Ishikawa (cell line): ENCODE measurements at regions not wholly inside any gene's neighbourhood (a gene's known extent, or its start where the extent isn't known, plus 50 kb on each side); places are given as distances from the start of the nearest gene placed in this dataset.

ENCODE experiments used
- CEBPB ChIP-seq: IDR thresholded peaks from 2 replicates; pipeline ENCODE4 v1.6.1; 2012
- CREB1 ChIP-seq: IDR thresholded peaks from 2 replicates; pipeline ENCODE4 v1.6.1; 2012; ENCODE audit warnings: low read depth
- EGR1 ChIP-seq: IDR thresholded peaks from 2 replicates; pipeline ENCODE4 v1.6.1; 2012
- EP300 ChIP-seq: IDR thresholded peaks from 2 replicates; pipeline ENCODE4 v1.6.1; 2012; ENCODE audit warnings: borderline replicate concordance
- FOXM1 ChIP-seq: IDR thresholded peaks from 2 replicates; pipeline ENCODE4 v1.6.1; 2012; ENCODE audit warnings: low read depth, borderline replicate concordance
- MAX ChIP-seq: IDR thresholded peaks from 2 replicates; pipeline ENCODE4 v1.6.1; 2012
- NFIC ChIP-seq: IDR thresholded peaks from 2 replicates; pipeline ENCODE4 v1.6.1; 2012
- RAD21 ChIP-seq: IDR thresholded peaks from 2 replicates; pipeline ENCODE4 v1.6.1; 2012; ENCODE audit warnings: low read depth
- TAF1 ChIP-seq: IDR thresholded peaks from 2 replicates; pipeline ENCODE4 v1.6.1; 2012; ENCODE audit warnings: low read depth, mild to moderate bottlenecking
- TCF12 ChIP-seq: IDR thresholded peaks from 2 replicates; pipeline ENCODE4 v1.6.1; 2012; ENCODE audit warnings: low read depth
- TEAD4 ChIP-seq: IDR thresholded peaks from 2 replicates; pipeline ENCODE4 v1.6.1; 2012
- YY1 ChIP-seq: IDR thresholded peaks from 2 replicates; pipeline ENCODE4 v1.6.1; 2012; ENCODE audit warnings: low read depth
- ZBTB7A ChIP-seq: IDR thresholded peaks from 2 replicates; pipeline ENCODE4 v1.6.1; 2012; ENCODE audit warnings: low read depth
- TF ChIP-seq, protein P1 (sequence below): IDR thresholded peaks from 2 replicates; pipeline ENCODE4 v1.6.1; 2012
- TF ChIP-seq, protein P2 (sequence below): IDR thresholded peaks from 2 replicates; pipeline ENCODE4 v1.6.1; 2012; ENCODE audit warnings: low read depth, mild to moderate bottlenecking

DNA sequence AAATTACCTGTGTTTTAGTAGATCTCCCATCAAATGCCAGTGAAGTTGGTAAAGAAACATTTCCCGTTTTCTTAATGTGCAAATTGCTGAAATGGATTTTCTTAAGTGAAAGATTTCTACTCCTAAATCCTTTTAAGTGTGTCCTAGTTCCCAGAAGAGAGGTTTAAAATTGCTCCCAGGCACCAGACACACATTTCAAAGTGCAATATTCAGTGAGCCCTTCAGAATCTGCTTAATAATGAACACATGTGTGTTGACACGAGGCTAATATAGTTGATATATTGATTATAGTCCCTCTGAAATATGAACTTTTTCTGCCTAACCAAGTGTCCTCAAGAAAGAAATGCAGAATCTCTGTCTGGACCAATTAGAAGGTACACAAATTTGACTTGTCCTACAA is 861.7 kb upstream of the CNTNAP5 start:
- TF ChIP-seq TEAD4: no peak
- no peak for TF ChIP-seq CREB1
- TF ChIP-seq ZBTB7A: no peak
- TF ChIP-seq RAD21: no peak
- TF ChIP-seq MAX: no peak
- TF ChIP-seq TAF1: no peak
- no peak for TF ChIP-seq NFIC
- TF ChIP-seq, protein P1, sequence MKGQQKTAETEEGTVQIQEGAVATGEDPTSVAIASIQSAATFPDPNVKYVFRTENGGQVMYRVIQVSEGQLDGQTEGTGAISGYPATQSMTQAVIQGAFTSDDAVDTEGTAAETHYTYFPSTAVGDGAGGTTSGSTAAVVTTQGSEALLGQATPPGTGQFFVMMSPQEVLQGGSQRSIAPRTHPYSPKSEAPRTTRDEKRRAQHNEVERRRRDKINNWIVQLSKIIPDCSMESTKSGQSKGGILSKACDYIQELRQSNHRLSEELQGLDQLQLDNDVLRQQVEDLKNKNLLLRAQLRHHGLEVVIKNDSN: no peak
- TF ChIP-seq YY1: no peak
- TF ChIP-seq, protein P2, sequence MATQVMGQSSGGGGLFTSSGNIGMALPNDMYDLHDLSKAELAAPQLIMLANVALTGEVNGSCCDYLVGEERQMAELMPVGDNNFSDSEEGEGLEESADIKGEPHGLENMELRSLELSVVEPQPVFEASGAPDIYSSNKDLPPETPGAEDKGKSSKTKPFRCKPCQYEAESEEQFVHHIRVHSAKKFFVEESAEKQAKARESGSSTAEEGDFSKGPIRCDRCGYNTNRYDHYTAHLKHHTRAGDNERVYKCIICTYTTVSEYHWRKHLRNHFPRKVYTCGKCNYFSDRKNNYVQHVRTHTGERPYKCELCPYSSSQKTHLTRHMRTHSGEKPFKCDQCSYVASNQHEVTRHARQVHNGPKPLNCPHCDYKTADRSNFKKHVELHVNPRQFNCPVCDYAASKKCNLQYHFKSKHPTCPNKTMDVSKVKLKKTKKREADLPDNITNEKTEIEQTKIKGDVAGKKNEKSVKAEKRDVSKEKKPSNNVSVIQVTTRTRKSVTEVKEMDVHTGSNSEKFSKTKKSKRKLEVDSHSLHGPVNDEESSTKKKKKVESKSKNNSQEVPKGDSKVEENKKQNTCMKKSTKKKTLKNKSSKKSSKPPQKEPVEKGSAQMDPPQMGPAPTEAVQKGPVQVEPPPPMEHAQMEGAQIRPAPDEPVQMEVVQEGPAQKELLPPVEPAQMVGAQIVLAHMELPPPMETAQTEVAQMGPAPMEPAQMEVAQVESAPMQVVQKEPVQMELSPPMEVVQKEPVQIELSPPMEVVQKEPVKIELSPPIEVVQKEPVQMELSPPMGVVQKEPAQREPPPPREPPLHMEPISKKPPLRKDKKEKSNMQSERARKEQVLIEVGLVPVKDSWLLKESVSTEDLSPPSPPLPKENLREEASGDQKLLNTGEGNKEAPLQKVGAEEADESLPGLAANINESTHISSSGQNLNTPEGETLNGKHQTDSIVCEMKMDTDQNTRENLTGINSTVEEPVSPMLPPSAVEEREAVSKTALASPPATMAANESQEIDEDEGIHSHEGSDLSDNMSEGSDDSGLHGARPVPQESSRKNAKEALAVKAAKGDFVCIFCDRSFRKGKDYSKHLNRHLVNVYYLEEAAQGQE: no peak
- TF ChIP-seq TCF12: no peak
- no peak for TF ChIP-seq FOXM1
- TF ChIP-seq CEBPB: no peak
- no peak for TF ChIP-seq EGR1
- no peak for TF ChIP-seq EP300

DNA sequence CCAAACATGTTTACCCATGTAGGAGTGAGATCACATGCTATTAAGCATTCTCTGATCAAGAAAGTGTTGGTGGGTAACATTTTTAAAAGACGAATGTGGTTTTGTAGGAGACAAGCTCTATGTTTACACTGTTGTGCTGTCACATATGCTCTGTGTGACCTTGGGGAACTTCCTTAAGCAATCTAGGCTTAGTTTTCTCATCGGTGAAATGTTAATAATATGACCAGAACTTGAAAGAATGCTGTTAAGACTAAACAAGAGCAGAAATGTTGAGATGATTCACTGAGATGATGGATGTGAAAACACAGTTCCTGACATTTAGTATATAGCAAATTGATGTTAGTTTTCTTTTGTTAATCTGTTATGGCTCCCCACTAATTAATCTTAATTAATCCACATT is 860.9 kb upstream of the CNTNAP5 start:
- TF ChIP-seq TAF1 (no peak), TEAD4 (no peak), FOXM1 (no peak), MAX (no peak), CEBPB (no peak), ZBTB7A (no peak), EGR1 (no peak), RAD21 (no peak), EP300 (no peak), YY1 (no peak), NFIC (no peak), CREB1 (no peak), TCF12 (no peak)
- TF ChIP-seq, protein P2: no peak
- TF ChIP-seq, protein P1: no peak

DNA sequence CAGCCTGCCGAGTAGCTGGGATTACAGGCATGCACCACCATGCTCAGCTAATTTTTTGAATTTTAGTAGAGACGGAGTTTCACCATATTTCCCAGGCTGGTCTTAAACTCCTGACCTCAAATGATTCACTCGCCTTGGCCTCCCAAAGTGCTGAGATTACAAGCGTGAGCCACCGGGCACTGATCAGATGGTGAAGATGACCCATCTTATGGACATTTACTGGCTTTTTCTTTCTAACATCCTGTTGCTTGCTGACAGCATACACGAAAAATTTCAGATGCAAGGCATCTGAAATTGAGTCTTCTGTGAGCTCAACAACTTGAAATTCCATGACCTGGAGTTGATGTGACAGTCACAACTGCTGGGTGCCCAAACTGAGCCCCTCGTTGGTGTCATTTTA is 859.5 kb upstream of the CNTNAP5 start:
- TF ChIP-seq MAX: no peak
- no peak for TF ChIP-seq TAF1

GRCh38 chr2:123179526-123179925 is 845.6 kb upstream of the CNTNAP5 start:
- TF ChIP-seq TCF12: no peak
- no peak for TF ChIP-seq CREB1
- no peak for TF ChIP-seq ZBTB7A
- TF ChIP-seq, protein P1: no peak
- TF ChIP-seq, protein P2: no peak
- TF ChIP-seq TEAD4: no peak
- no peak for TF ChIP-seq MAX

DNA sequence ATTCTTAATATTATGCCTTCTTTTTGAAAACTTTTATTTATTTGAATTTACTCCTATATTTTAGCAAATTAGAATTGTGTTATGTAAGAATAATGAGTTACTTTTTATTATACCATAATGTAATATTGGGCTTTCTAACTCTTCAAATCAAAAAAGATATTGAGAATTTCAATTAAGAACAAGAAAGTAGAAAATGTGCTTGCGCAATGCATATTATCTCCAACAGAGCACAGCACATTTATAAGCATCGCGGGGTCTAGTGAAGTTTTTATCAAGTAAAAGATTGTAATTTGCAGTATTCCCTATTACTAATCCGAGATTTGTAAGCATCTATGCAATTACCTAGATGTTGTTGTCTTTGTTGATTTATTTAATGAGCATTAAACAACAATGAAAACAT is 829.1 kb upstream of the CNTNAP5 start:
- TF ChIP-seq TEAD4 (no peak), RAD21 (no peak), CEBPB (peak; percentile 35; the same call in 1 of the 2 replicates)
